ENCODE measurements at regions not wholly inside any gene's neighbourhood (a gene's known extent, or its start where the extent isn't known, plus 50 kb on each side); places are given as distances from the start of the nearest gene placed in this dataset.

DNA sequence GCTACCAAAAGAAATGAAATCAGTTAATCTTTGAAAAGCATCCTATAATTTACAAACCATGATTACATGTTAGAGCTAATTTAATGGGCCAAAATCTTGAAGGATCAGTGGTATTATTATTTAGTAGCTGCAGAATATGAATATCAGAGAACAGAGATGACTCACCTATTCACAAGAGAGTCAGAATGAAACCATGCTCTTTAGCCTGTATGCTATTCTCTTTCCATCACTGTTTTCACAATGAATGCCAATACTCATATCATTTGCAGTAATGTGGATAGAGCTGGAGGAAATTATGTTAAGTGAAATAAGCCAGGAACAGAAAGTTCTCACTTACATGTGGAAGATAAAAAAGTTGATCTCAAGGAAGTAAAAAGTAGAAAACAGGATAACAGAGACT is 414.1 kb downstream of the CENPC start:
- no peaks in the 10 kb centered on the region for H3K9me3 ChIP-seq (ENCODE audit: low read length)
- H3K4me3 ChIP-seq (replicated peaks in 1 of 3; ENCODE audit: insufficient read depth in 1 of 3, low read depth in 2 of 3, low read length in 3 of 3): no peak overlapping the region
- no peaks in the 10 kb centered on the region for H4K20me1 ChIP-seq (ENCODE audit: insufficient read depth, low read length)
- no TSS peak for BruUV-seq (replicated peaks)
- intact Hi-C loops (cut with micrococcal nuclease; ENCODE audit: unreplicated experiment) (no loop called here), in situ Hi-C loops (cut with HindIII; ENCODE audit: extremely low pct_ligation_motif_present, low pct_unique_long_range_greater_than_20kb) (no loop called here)
- ATAC-seq: no peak
- no peaks in the 10 kb centered on the region for H3K4me1 ChIP-seq (ENCODE audit: insufficient read depth, low read length)
- H3K27ac ChIP-seq (ENCODE audit: extremely low read length, insufficient read depth, low read length): no peak overlapping the region
- no peak for DNase-seq (ENCODE audit: low spot score)
- H3K9ac ChIP-seq (ENCODE audit: insufficient read depth, low read depth, low read length): no peak overlapping the region
- CTCF ChIA-PET (ENCODE audit: low intra/inter-chr PET ratio, low total read pairs): no interaction called here
- H3K27me3 ChIP-seq (ENCODE audit: control insufficient read depth in 1 of 2, insufficient read depth in 2 of 2, low read length in 2 of 2): no peaks in the 10 kb centered on the region
- no peak for FAIRE-seq
- H3K79me2 ChIP-seq (ENCODE audit: insufficient read depth, low read length): no peaks in the 10 kb centered on the region
- no peak overlapping the region for H2AFZ ChIP-seq (ENCODE audit: low read length)
- H3K4me2 ChIP-seq (ENCODE audit: low read depth, low read length): no peak overlapping the region
- H3K36me3 ChIP-seq (replicated peaks in 1 of 2; ENCODE audit: control insufficient read depth in 1 of 2, insufficient read depth in 2 of 2, low read length in 2 of 2): no peaks in the 10 kb centered on the region
- POLR2A ChIA-PET: no interaction called here
- TF ChIP-seq ARID4A (CRISPR knock-in tag; IDR thresholded peaks at IDR 0.05; ENCODE audit: borderline replicate concordance) (no peak), ZNF562 (CRISPR knock-in tag; IDR thresholded peaks at IDR 0.05; ENCODE audit: borderline replicate concordance) (no peak), PHB2 (IDR thresholded peaks at IDR 0.05; ENCODE audit: partially characterized antibody) (no peak), FOXO1 (CRISPR knock-in tag; IDR thresholded peaks at IDR 0.05) (no peak), PRDM10 (CRISPR knock-in tag; IDR thresholded peaks at IDR 0.05; ENCODE audit: low read depth) (no peak), MAFF (IDR thresholded peaks at IDR 0.05; ENCODE audit: low read depth, low read length) (no peak), TCF12 (IDR thresholded peaks at IDR 0.05) (no peak), TCF12 (CRISPR knock-in tag; IDR thresholded peaks at IDR 0.05) (no peak), ELF1 (CRISPR knock-in tag; IDR thresholded peaks at IDR 0.05) (no peak), ARID5B (CRISPR knock-in tag; IDR thresholded peaks at IDR 0.05) (no peak), ZFP62 (CRISPR knock-in tag; IDR thresholded peaks at IDR 0.05) (no peak), ZNF354B (CRISPR knock-in tag; IDR thresholded peaks at IDR 0.05) (no peak)
- TF ChIP-seq, protein P1, sequence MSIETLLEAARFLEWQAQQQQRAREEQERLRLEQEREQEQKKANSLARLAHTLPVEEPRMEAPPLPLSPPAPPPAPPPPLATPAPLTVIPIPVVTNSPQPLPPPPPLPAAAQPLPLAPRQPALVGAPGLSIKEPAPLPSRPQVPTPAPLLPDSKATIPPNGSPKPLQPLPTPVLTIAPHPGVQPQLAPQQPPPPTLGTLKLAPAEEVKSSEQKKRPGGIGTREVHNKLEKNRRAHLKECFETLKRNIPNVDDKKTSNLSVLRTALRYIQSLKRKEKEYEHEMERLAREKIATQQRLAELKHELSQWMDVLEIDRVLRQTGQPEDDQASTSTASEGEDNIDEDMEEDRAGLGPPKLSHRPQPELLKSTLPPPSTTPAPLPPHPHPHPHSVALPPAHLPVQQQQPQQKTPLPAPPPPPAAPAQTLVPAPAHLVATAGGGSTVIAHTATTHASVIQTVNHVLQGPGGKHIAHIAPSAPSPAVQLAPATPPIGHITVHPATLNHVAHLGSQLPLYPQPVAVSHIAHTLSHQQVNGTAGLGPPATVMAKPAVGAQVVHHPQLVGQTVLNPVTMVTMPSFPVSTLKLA (IDR thresholded peaks at IDR 0.05): no peak

Measured in HepG2 (cell line).